ENCODE measurements at regions not wholly inside any gene's neighbourhood (a gene's known extent, or its start where the extent isn't known, plus 50 kb on each side); places are given as distances from the start of the nearest gene placed in this dataset.

DNA sequence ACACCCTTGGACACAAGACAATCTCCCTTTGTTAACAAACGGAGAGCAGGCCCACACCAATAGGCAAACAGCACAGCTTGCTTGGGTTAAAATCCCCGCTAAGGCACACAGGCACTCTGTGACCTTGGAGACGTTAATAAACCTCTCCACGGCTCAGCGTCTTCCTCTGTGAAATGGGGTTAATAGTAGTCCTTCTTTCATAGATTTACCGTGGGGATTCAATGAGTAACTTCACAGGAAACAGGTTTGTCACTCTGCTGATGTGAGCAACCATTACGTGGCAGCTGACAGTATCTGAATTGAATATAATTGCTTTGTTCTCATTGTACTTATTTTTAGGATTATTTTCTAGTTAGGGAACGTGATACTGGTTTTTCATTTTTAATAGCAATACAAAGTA lies 65.2 kb upstream of the ADRA1B start:
- no peak for TF ChIP-seq CTCF (conservative IDR thresholded peaks at IDR 0.05; ENCODE audit: control insufficient read depth, insufficient read depth, low read depth, low read length)
- DNase-seq (ENCODE audit: low read depth), result peak; percentile 68
- no peak overlapping the region for H3K4me3 ChIP-seq (ENCODE audit: control insufficient read depth, low read depth, low read length)

DNA sequence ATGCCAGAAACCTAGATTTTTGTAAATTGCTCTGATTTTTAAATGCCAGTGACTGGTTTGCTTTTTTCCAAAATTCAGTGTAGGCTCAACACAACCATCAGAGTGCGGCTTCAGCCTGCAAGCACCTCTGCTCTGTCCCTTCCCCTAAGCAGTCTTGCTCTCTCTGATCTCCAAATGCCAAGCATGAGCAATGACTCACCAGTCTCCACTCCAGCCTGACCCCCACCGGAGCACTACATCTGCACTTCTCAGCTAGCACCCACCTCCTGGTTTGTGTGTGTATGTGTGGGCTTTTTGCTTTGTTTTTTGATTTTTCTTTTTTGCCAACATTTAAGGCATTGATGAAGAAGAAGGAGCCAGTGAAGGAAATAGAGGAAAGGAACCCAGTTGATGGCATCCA lies 61.4 kb upstream of the ADRA1B start:
- peak; percentile 56 for DNase-seq (ENCODE audit: low read depth)
- no peak overlapping the region for H3K4me3 ChIP-seq (ENCODE audit: control insufficient read depth, low read depth, low read length)
- no peak for TF ChIP-seq CTCF (conservative IDR thresholded peaks at IDR 0.05; ENCODE audit: control insufficient read depth, insufficient read depth, low read depth, low read length)

DNA sequence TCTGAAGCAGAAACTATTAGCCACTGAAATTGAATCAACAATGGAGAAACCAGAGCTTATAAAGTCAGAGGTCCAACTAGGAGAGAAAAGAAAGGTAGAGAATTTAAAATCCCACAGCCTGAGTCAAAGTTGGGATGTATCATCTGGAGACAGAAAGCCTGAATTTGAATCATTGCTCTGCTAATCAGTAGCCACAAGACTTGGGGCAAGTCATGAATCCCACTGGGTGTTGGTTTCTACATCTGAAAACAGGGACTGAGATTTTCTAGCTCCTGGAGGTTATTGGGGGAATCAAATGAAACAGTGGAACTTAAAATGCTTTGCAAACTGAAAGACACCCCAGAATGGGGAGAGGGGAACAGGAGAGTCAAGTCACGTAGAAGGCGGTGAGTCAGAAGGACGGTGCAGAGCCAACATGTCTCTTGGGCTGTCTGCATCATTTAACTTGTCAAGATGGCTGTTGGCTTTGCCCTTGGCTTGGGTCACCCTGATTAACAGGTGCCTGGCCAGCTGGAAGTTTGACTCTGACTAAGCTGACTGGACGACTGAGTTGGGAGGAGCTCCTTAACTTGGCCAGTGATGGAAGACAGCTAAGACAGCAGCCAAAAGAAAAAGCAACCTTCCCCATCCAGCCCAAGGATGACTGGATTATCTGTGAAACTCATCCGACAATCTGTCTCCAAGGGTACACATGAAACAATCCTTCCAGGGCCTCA lies 60.6 kb upstream of the ADRA1B start:
- no peak overlapping the region for H3K4me3 ChIP-seq (ENCODE audit: control insufficient read depth, low read depth, low read length)
- TF ChIP-seq CTCF (conservative IDR thresholded peaks at IDR 0.05; ENCODE audit: control insufficient read depth, insufficient read depth, low read depth, low read length), result no peak
- peak; percentile 88 for DNase-seq (ENCODE audit: low read depth)

DNA sequence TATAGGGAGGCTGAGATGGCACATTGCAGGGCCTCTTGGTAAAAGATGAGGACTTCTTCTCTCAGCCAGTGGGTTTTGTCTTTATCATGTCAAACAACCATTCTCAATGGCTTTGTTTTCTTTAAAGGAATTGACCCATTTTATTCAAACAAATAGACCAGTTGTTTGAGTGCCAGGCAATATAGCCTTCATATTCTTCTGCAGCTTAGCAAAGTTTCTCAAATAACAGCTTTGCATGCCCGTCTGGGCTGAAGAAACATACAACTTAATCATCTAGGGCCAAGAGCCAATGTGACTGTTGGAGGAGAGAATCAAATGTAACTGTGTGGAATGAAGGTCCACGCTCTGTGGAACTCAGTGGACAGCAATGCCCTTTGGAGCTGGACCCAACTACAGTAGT lies 57.4 kb upstream of the ADRA1B start:
- no peak for TF ChIP-seq CTCF (conservative IDR thresholded peaks at IDR 0.05; ENCODE audit: control insufficient read depth, insufficient read depth, low read depth, low read length)
- no peak overlapping the region for H3K4me3 ChIP-seq (ENCODE audit: control insufficient read depth, low read depth, low read length)
- no peak for DNase-seq (ENCODE audit: low read depth)

DNA sequence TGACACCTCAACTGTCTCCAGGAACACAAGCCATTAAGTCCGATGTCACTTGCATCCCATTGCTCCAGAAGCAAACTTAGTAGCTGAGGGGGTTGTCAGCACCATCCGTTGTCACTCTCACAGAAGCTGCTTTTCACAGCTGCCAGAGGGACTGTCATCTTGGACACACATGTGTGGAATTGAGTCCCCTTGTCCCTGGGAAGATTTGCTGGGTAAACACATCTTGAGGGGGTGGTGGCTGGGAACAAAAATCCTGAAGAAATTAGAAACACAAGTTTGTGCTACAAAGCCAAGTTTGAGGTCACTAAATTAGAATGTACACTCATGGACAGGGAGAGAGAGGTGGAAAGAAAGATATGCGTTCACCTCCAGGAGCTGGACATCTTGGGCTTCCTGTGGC lies 55.2 kb upstream of the ADRA1B start:
- TF ChIP-seq CTCF (conservative IDR thresholded peaks at IDR 0.05; ENCODE audit: control insufficient read depth, insufficient read depth, low read depth, low read length), result no peak
- DNase-seq (ENCODE audit: low read depth), result peak; percentile 35
- no peak overlapping the region for H3K4me3 ChIP-seq (ENCODE audit: control insufficient read depth, low read depth, low read length)

DNA sequence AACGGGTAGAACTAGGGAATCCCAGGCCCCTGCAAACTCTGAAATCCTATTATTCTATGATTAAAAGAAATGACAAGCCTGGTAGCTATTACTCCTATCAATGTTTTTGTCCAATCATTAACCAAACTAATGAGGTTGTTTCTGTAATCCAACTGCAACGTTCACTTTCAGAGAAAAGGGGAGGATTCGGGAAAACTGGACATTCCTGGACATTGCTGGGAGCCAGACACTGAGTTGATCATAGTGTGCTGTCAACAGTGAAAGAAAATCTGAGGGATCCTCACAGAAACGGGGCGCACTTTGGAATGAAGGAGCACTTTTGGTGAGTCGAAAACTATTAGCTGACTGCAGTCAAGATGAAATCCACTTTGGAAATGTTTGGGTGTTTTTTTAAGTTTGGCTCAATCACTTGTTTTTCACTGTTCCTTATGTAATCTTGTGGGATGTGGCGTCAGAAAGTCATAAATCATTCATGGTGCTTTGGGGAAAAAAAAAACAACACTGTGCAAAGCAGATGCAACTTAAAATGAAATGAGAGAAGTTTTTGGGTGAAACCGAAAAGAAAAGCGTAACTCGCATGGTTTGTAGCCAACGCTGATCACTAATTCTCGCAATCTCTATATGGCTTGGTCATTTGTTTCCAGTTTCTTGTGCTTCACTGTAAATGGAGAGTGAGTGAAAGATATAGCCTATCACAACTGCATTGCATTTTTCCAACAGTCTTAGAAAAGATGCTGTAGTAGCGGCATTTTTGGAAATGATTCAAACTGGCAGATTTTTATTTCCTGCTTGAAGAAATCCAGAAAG lies 51.2 kb upstream of the ADRA1B start:
- TF ChIP-seq CTCF (conservative IDR thresholded peaks at IDR 0.05; ENCODE audit: control insufficient read depth, insufficient read depth, low read depth, low read length), result no peak
- H3K4me3 ChIP-seq (ENCODE audit: control insufficient read depth, low read depth, low read length), result peak overlapping the region; percentile 22

More for the DNA sequence above, 51.2 kb upstream of the ADRA1B start:
- peak; percentile 87 for DNase-seq (ENCODE audit: low read depth)

Measured in fibroblast of mammary gland (primary cell).